H1 (cell line): ENCODE measurements at regions not wholly inside any gene's neighbourhood (a gene's known extent, or its start where the extent isn't known, plus 50 kb on each side); places are given as distances from the start of the nearest gene placed in this dataset.

ENCODE experiments used
- GTF2F1 ChIP-seq: IDR thresholded peaks from 2 replicates; pipeline ENCODE4 v1.6.1; 2012; ENCODE audit warnings: low read depth, low read length, improper control_type of control experiment, borderline replicate concordance
- HDAC2 ChIP-seq, 2 experiments: fragments of 300-600 bp in 1 of 2; sonication (generic) in 1 of 2; IDR thresholded peaks; 2 replicates each; pipeline ENCODE4 v1.6.1; 2011 to 2012; ENCODE audit warnings: low read depth in 2 of 2, low read length in 2 of 2, mild to moderate bottlenecking in 2 of 2, moderate library complexity in 2 of 2, borderline replicate concordance in 1 of 2, inconsistent platforms in 1 of 2
- SP4 ChIP-seq: IDR thresholded peaks from 2 replicates; pipeline ENCODE4 v1.6.1; 2012; ENCODE audit warnings: low read length, inconsistent platforms
- TF ChIP-seq, protein P1 (sequence below), 3 experiments: IDR thresholded peaks; 1 replicate in 2 of 3; 2 replicates in 1 of 3; pipeline versions ENCODE4 v1.5.1 to v1.6.1; 2011; ENCODE audit warnings: low read length in 3 of 3, mild to moderate bottlenecking in 3 of 3, inconsistent platforms in 2 of 3, low read depth in 1 of 3, moderate library complexity in 1 of 3; ENCODE audit not compliant: insufficient read depth in 1 of 3; ENCODE audit errors: control extremely low read depth in 1 of 3

DNA sequence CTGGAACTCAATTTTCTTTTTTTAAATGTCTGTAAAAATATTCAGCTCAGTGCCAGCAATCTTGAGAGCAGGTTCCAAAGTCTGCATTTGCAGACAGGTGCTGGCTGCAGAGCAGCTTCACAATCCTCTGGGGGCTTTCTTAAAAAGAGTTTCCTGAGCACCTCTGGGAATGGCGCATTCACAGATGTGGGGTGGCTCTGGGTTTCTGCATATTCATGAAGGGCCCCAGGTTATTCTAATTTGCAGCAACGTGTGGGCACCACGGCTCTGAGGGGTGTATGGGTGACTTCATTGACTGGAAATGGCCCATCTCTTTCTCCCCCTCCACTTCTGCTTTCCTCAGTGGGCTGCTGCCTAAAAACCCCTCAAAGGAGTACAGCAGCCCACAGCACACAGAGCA is 225.0 kb upstream of the APCDD1 start (continued):
- TF ChIP-seq, protein P1, sequence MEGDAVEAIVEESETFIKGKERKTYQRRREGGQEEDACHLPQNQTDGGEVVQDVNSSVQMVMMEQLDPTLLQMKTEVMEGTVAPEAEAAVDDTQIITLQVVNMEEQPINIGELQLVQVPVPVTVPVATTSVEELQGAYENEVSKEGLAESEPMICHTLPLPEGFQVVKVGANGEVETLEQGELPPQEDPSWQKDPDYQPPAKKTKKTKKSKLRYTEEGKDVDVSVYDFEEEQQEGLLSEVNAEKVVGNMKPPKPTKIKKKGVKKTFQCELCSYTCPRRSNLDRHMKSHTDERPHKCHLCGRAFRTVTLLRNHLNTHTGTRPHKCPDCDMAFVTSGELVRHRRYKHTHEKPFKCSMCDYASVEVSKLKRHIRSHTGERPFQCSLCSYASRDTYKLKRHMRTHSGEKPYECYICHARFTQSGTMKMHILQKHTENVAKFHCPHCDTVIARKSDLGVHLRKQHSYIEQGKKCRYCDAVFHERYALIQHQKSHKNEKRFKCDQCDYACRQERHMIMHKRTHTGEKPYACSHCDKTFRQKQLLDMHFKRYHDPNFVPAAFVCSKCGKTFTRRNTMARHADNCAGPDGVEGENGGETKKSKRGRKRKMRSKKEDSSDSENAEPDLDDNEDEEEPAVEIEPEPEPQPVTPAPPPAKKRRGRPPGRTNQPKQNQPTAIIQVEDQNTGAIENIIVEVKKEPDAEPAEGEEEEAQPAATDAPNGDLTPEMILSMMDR (IDR thresholded peaks at IDR 0.05; ENCODE audit: control extremely low read depth in 1 of 3, insufficient read depth in 1 of 3, low read depth in 1 of 3, low read length in 3 of 3): no peak
- TF ChIP-seq GTF2F1: no peak
- TF ChIP-seq HDAC2 (IDR thresholded peaks at IDR 0.05; ENCODE audit: borderline replicate concordance in 1 of 2, low read depth in 2 of 2, low read length in 2 of 2): no peak
- no peak for TF ChIP-seq SP4
